NT2/D1 (cell line): ENCODE measurements at regions not wholly inside any gene's neighbourhood (a gene's known extent, or its start where the extent isn't known, plus 50 kb on each side); places are given as distances from the start of the nearest gene placed in this dataset.

Experiments used
- YY1 ChIP-seq: IDR thresholded peaks from 2 replicates; pipeline ENCODE4 v1.6.1; 2011; ENCODE audit not compliant: insufficient read length, insufficient read depth
- ZNF274 ChIP-seq: IDR thresholded peaks from 2 replicates; pipeline ENCODE4 v1.6.1; 2011; ENCODE audit warnings: mild to moderate bottlenecking, low read depth, low read length

DNA sequence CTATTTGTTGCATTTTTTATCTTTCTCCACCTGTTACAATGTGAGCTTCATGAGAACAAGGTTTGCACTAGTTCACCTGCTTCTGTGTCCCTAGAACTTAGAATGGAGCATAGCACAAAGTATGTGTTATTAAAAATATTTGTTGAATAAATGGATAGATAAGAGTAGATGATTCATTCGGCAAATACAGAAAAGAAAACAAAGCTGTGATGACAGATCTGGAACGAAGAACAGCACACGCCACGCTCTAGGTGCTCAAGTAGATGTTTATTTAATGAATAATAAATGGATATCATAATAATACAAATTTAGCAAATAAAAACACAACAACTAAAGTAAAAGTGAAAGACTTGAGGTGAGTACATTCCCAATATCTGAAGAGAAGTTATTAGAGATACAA is 273.1 kb downstream of the HAO1 start:
- TF ChIP-seq ZNF274, result no peak
- no peak for TF ChIP-seq YY1
